Osteoblast (primary cell): ENCODE measurements at regions not wholly inside any gene's neighbourhood (a gene's known extent, or its start where the extent isn't known, plus 50 kb on each side); places are given as distances from the start of the nearest gene placed in this dataset.

Source experiments
- DNase-seq: peaks from one replicate; pipeline ENCODE4 v3.0.0; 2011; ENCODE audit warnings: low spot score, mixed read lengths; ENCODE audit not compliant: insufficient read length; ENCODE audit errors: missing footprints
- H2AFZ ChIP-seq: 2 replicates; pipeline ENCODE4 v1.6.0; 2011; ENCODE audit warnings: mild to moderate bottlenecking, low read length
- H3K27ac ChIP-seq: 2 replicates; pipeline ENCODE4 v1.5.1; 2011; ENCODE audit warnings: mild to moderate bottlenecking, low read depth, low read length, moderate library complexity
- H3K27me3 ChIP-seq: 2 replicates; pipeline ENCODE4 v1.6.0; 2012; ENCODE audit warnings: mild to moderate bottlenecking, control low read depth, inconsistent platforms, low read length, moderate library complexity; ENCODE audit not compliant: insufficient read depth
- H3K36me3 ChIP-seq: 2 replicates; pipeline ENCODE4 v1.5.1; 2011; ENCODE audit warnings: mild to moderate bottlenecking, low read length, control low read depth, moderate library complexity; ENCODE audit not compliant: insufficient read depth
- H3K4me1 ChIP-seq: 2 replicates; pipeline ENCODE4 v1.5.1; 2011; ENCODE audit warnings: mild to moderate bottlenecking, low read length, control low read depth, moderate library complexity; ENCODE audit not compliant: insufficient read depth
- H3K4me2 ChIP-seq: 2 replicates; pipeline ENCODE4 v1.6.0; 2011; ENCODE audit warnings: mild to moderate bottlenecking, low read length; ENCODE audit not compliant: insufficient read depth
- H3K4me3 ChIP-seq: fragments of 200-600 bp; sonication (generic); 3 replicates; pipeline ENCODE4 v1.5.1; 2012; ENCODE audit warnings: mild to moderate bottlenecking, low read length, inconsistent platforms; ENCODE audit not compliant: insufficient read depth
- H3K79me2 ChIP-seq: 2 replicates; pipeline ENCODE4 v1.6.0; 2012; ENCODE audit warnings: mild to moderate bottlenecking, low read length, control low read depth, inconsistent platforms; ENCODE audit not compliant: insufficient read depth
- H3K9me3 ChIP-seq: 2 replicates; pipeline ENCODE4 v1.5.1; 2011; ENCODE audit warnings: low read depth, low read length, control low read depth
- H4K20me1 ChIP-seq: 2 replicates; pipeline ENCODE4 v1.6.0; 2012; ENCODE audit warnings: mild to moderate bottlenecking, low read length, control low read depth; ENCODE audit not compliant: insufficient read depth
- CTCF ChIP-seq: IDR thresholded peaks from 2 replicates; pipeline ENCODE4 v1.5.1; 2011; ENCODE audit warnings: mild to moderate bottlenecking, low read depth, low read length, moderate library complexity; ENCODE audit errors: extremely low read depth

- Histone ChIP-seq H4K20me1 (no peaks in the 10 kb centered on the region), H3K9me3 (peaks cover 2% of the 10 kb centered on the region), H3K4me3 (no peak overlapping the region), H3K4me1 (no peaks in the 10 kb centered on the region), H3K27me3 (no peaks in the 10 kb centered on the region), H3K36me3 (no peaks in the 10 kb centered on the region), H3K27ac (no peak overlapping the region), H3K79me2 (no peaks in the 10 kb centered on the region), H3K4me2 (no peak overlapping the region), H2AFZ (no peak overlapping the region)
- no peak for DNase-seq
- TF ChIP-seq CTCF, result no peak
These were observed 1061.5 kb upstream of the PCDH9 start for GRCh38 chr13:68291595-68291994.

DNA sequence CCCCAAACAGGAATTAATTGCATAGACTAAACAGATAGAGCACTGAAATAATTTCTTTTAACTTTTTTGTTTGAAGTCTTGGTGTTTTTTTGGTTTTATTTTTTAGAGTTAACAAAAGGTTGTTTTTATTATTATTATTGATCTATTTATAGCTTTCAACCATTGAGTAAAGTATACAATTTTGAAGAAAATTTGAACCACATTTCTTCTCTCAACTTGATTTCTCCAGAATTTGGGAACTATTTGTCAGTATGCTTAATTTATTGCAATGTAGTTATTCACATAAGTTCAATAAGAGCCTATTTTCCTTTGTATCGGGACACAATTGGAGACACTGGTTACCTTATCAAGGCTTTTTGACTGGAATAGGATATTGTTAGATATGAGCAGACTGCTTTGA lies 1045.6 kb upstream of the PCDH9 start:
- Histone ChIP-seq H3K4me1 (no peaks in the 10 kb centered on the region), H3K27ac (no peak overlapping the region), H3K36me3 (no peaks in the 10 kb centered on the region), H3K4me2 (no peak overlapping the region), H2AFZ (no peak overlapping the region), H3K9me3 (peaks cover 2% of the 10 kb centered on the region), H3K4me3 (no peak overlapping the region), H3K27me3 (no peaks in the 10 kb centered on the region), H3K79me2 (no peaks in the 10 kb centered on the region), H4K20me1 (no peaks in the 10 kb centered on the region)
- no peak for TF ChIP-seq CTCF
- DNase-seq, result no peak

- no peak overlapping the region for H3K4me2 ChIP-seq
- no peak overlapping the region for H3K4me3 ChIP-seq
- peaks cover 2% of the 10 kb centered on the region for H3K9me3 ChIP-seq
- H3K27me3 ChIP-seq, result no peaks in the 10 kb centered on the region
- H3K79me2 ChIP-seq, result no peaks in the 10 kb centered on the region
- H3K36me3 ChIP-seq, result no peaks in the 10 kb centered on the region
- H2AFZ ChIP-seq, result no peak overlapping the region
- TF ChIP-seq CTCF, result no peak
- no peaks in the 10 kb centered on the region for H4K20me1 ChIP-seq
- no peak for DNase-seq
- no peaks in the 10 kb centered on the region for H3K4me1 ChIP-seq
- no peak overlapping the region for H3K27ac ChIP-seq
These were observed 1042.5 kb upstream of the PCDH9 start for GRCh38 chr13:68272652-68273051.

- H3K27ac ChIP-seq, result no peak overlapping the region
- no peaks in the 10 kb centered on the region for H3K79me2 ChIP-seq
- no peak overlapping the region for H3K4me2 ChIP-seq
- no peak overlapping the region for H3K4me3 ChIP-seq
- no peak overlapping the region for H2AFZ ChIP-seq
- H3K9me3 ChIP-seq, result no peaks in the 10 kb centered on the region
- TF ChIP-seq CTCF, result no peak
- no peaks in the 10 kb centered on the region for H3K36me3 ChIP-seq
- H3K27me3 ChIP-seq, result no peaks in the 10 kb centered on the region
- DNase-seq, result no peak
- no peaks in the 10 kb centered on the region for H3K4me1 ChIP-seq
- H4K20me1 ChIP-seq, result no peaks in the 10 kb centered on the region
These were observed 1034.6 kb upstream of the PCDH9 start for GRCh38 chr13:68264692-68265091.
